Prostate gland (tissue), 2 donors: ENCODE measurements at regions not wholly inside any gene's neighbourhood (a gene's known extent, or its start where the extent isn't known, plus 50 kb on each side); places are given as distances from the start of the nearest gene placed in this dataset.

Experiments
- DNase-seq: peaks from one replicate; pipeline ENCODE4 v3.0.0-alpha.2; 2019; ENCODE audit warnings: low spot score
- H3K27ac ChIP-seq, 2 donors: fragments of 200-600 bp; sonication (generic); 2 replicates each; pipeline ENCODE4 v1.5.1; 2017 to 2019
- H3K27me3 ChIP-seq: fragments of 200-600 bp; sonication (generic); replicated peaks from 2 replicates; pipeline ENCODE4 v1.5.1; 2019; ENCODE audit not compliant: insufficient read depth
- H3K36me3 ChIP-seq, 2 donors: fragments of 200-600 bp; sonication (generic); 1 replicate in 1 of 2; 2 replicates in 1 of 2; pipeline versions ENCODE4 v1.5.1 to v1.8.1; 2017 to 2019
- H3K4me1 ChIP-seq: fragments of 200-600 bp; sonication (generic); replicated peaks from 2 replicates; pipeline ENCODE4 v1.5.1; 2019
- H3K4me3 ChIP-seq, 2 donors: fragments of 200-600 bp; sonication (generic); 2 replicates each; pipeline ENCODE4 v1.5.1; 2017 to 2019
- H3K9me3 ChIP-seq: fragments of 200-600 bp; sonication (generic); 2 replicates; pipeline ENCODE4 v1.5.1; 2017
- CTCF ChIP-seq, 4 experiments: fragments of 200-600 bp in 2 of 4; fragments of 450-650 bp in 2 of 4; sonication (generic) in 2 of 4; IDR thresholded peaks; 1 replicate in 3 of 4; 2 replicates in 1 of 4; pipeline ENCODE4 v1.5.1; 2016 to 2019; ENCODE audit warnings: antibody characterized with exemption in 4 of 4, mild to moderate bottlenecking in 2 of 4, moderate library complexity in 2 of 4
- POLR2A ChIP-seq: fragments of 450-650 bp; IDR thresholded peaks from one replicate; pipeline ENCODE4 v1.6.1; 2016; ENCODE audit warnings: antibody characterized with exemption, mild to moderate bottlenecking
- POLR2AphosphoS5 ChIP-seq: sonication (generic); formaldehyde crosslinking; IDR thresholded peaks from one replicate; pipeline ENCODE4 v1.6.1; 2017; ENCODE audit warnings: antibody characterized with exemption
- WGBS: methylation state at CpG from one replicate; pipeline ENCODE4 v1.1.5; 2018; 5-methylcytosine and 5-hydroxymethylcytosine counted together
- intact Hi-C: fragments of 100-400 bp; cut with DNase I; formaldehyde crosslinking; loops from one replicate; pipeline ENCODE4 v1.14.2; 2022
- small RNA-seq, 2 donors: library from RNA; depleted of rRNA; stranded (forward); fragments of <200 nt; gene quantifications; one replicate each; pipeline ENCODE3, GENCODE V24; 2016

- Histone ChIP-seq H3K9me3 (no peaks in the 10 kb centered on the region), H3K4me3 (no peak overlapping the region), H3K36me3 (no peaks in the 10 kb centered on the region), H3K4me1 (no peaks in the 10 kb centered on the region), H3K27me3 (no peaks in the 10 kb centered on the region), H3K27ac (no peak overlapping the region)
- intact Hi-C loops = no loop called here
- 16% methylated on average over 7 of the region's 7 CpGs for WGBS
- no peak for DNase-seq
- TF ChIP-seq CTCF (IDR thresholded peaks at IDR 0.05) (no peak), POLR2A (no peak), POLR2AphosphoS5 (no peak)
These were observed 68.7 kb upstream of the NDST3 start for GRCh38 chr4:117965622-117966021.

- Histone ChIP-seq H3K36me3 (no peaks in the 10 kb centered on the region), H3K27ac (no peak overlapping the region), H3K9me3 (no peaks in the 10 kb centered on the region), H3K27me3 (no peaks in the 10 kb centered on the region), H3K4me3 (no peak overlapping the region), H3K4me1 (no peaks in the 10 kb centered on the region)
- no peak for DNase-seq
- TF ChIP-seq POLR2A (no peak), POLR2AphosphoS5 (no peak)
- intact Hi-C loops = no loop called here
- WGBS = 86% methylated on average over 2 of the region's 2 CpGs
These were observed 65.7 kb upstream of the NDST3 start for GRCh38 chr4:117968606-117969005.

GRCh38 chr4:117971403-117971802, 62.9 kb upstream of the NDST3 start:
- intact Hi-C loops = no loop called here
- TF ChIP-seq CTCF (IDR thresholded peaks at IDR 0.05) (no peak), POLR2AphosphoS5 (no peak), POLR2A (no peak)
- DNase-seq = no peak
- WGBS = 44% methylated on average over 2 of the region's 2 CpGs
- no peak overlapping the region for H3K4me3 ChIP-seq
- no peaks in the 10 kb centered on the region for H3K9me3 ChIP-seq
- H3K27me3 ChIP-seq = no peaks in the 10 kb centered on the region
- no peak overlapping the region for H3K27ac ChIP-seq
- H3K4me1 ChIP-seq = no peaks in the 10 kb centered on the region
- no peaks in the 10 kb centered on the region for H3K36me3 ChIP-seq

- Histone ChIP-seq H3K27ac (no peak overlapping the region), H3K36me3 (no peaks in the 10 kb centered on the region), H3K9me3 (no peaks in the 10 kb centered on the region), H3K4me3 (no peak overlapping the region), H3K4me1 (no peaks in the 10 kb centered on the region), H3K27me3 (no peaks in the 10 kb centered on the region)
- no peak for TF ChIP-seq POLR2A
- TF ChIP-seq POLR2AphosphoS5 = no peak
- no peak for TF ChIP-seq CTCF (IDR thresholded peaks at IDR 0.05)
- DNase-seq = no peak
- intact Hi-C loops = no loop called here
- 48% methylated on average over 5 of the region's 5 CpGs for whole genome bisulfite sequencing
These were observed 50.5 kb upstream of the NDST3 start for GRCh38 chr4:117983541-117984365.

- Histone ChIP-seq H3K27me3 (no peaks in the 10 kb centered on the region), H3K4me1 (no peaks in the 10 kb centered on the region), H3K4me3 (no peak overlapping the region), H3K9me3 (no peaks in the 10 kb centered on the region), H3K36me3 (no peaks in the 10 kb centered on the region), H3K27ac (no peak overlapping the region)
- intact Hi-C loops = no loop called here
- WGBS = 89% methylated on average over 2 of the region's 2 CpGs
- no peak for DNase-seq
- TF ChIP-seq CTCF (IDR thresholded peaks at IDR 0.05) (no peak), POLR2A (no peak), POLR2AphosphoS5 (no peak)
These were observed 50.0 kb upstream of the NDST3 start for GRCh38 chr4:117984366-117984680.

Small RNAs in the stretch of these regions (small RNA-seq; reads per million reads assigned to genes)
- 0 reads per million in 2 donors for gene AC107399.1
